Smooth muscle cell (in vitro differentiated cells): ENCODE measurements at regions not wholly inside any gene's neighbourhood (a gene's known extent, or its start where the extent isn't known, plus 50 kb on each side); places are given as distances from the start of the nearest gene placed in this dataset.

Source experiments
- DNase-seq: peaks from one replicate; lab custom pipeline; 2025; ENCODE audit not compliant: unreplicated experiment; lab: John Stamatoyannopoulos, UW
- H2AFZ ChIP-seq: fragments of 200-600 bp; sonication (generic); 2 replicates; pipeline ENCODE4 v1.6.0; 2016; ENCODE audit warnings: antibody characterized with exemption, low read depth, mild to moderate bottlenecking
- H3F3A ChIP-seq: fragments of 200-600 bp; sonication (generic); 2 replicates; pipeline ENCODE4 v1.6.0; 2017; ENCODE audit warnings: antibody characterized with exemption, low read depth
- H3K27ac ChIP-seq: fragments of 200-600 bp; sonication (generic); 2 replicates; pipeline ENCODE4 v1.5.1; 2016; ENCODE audit warnings: low read depth, mild to moderate bottlenecking
- H3K27me3 ChIP-seq: fragments of 200-600 bp; sonication (generic); 2 replicates; pipeline ENCODE4 v1.6.1; 2016; ENCODE audit warnings: low read depth, mild to moderate bottlenecking
- H3K36me3 ChIP-seq: fragments of 200-600 bp; sonication (generic); 2 replicates; pipeline ENCODE4 v1.5.1; 2016; ENCODE audit warnings: low read depth
- H3K4me1 ChIP-seq: fragments of 200-600 bp; sonication (generic); 2 replicates; pipeline ENCODE4 v1.5.1; 2016; ENCODE audit warnings: low read depth
- H3K4me2 ChIP-seq: fragments of 200-600 bp; sonication (generic); 2 replicates; pipeline ENCODE4 v1.6.0; 2016; ENCODE audit warnings: mild to moderate bottlenecking
- H3K4me3 ChIP-seq: fragments of 200-600 bp; sonication (generic); 2 replicates; pipeline ENCODE4 v1.5.1; 2016; ENCODE audit warnings: mild to moderate bottlenecking
- H3K79me2 ChIP-seq: fragments of 200-600 bp; sonication (generic); 2 replicates; pipeline ENCODE4 v1.6.0; 2016; ENCODE audit warnings: low read depth, mild to moderate bottlenecking
- H3K9ac ChIP-seq: fragments of 200-600 bp; sonication (generic); 2 replicates; pipeline ENCODE4 v1.6.0; 2016; ENCODE audit warnings: low read depth
- H3K9me3 ChIP-seq: fragments of 200-600 bp; sonication (generic); replicated peaks from 2 replicates; pipeline ENCODE4 v1.5.1; 2016; ENCODE audit warnings: low read depth
- H4K20me1 ChIP-seq: fragments of 200-600 bp; sonication (generic); 2 replicates; pipeline ENCODE4 v1.6.0; 2016; ENCODE audit warnings: low read depth
- CTCF ChIP-seq: fragments of 200-600 bp; sonication (generic); IDR thresholded peaks from 2 replicates; pipeline ENCODE4 v1.5.1; 2017; ENCODE audit warnings: borderline replicate concordance, mild to moderate bottlenecking, antibody characterized with exemption; ENCODE audit not compliant: insufficient read depth, poor library complexity, severe bottlenecking
- WGBS: methylation state at CpG from one replicate; pipeline ENCODE4 v1.1.7; 2016; ENCODE audit warnings: low lambda C conversion rate; 5-methylcytosine and 5-hydroxymethylcytosine counted together

- no peaks in the 10 kb centered on the region for H3K79me2 ChIP-seq
- no peak for TF ChIP-seq CTCF
- H3K36me3 ChIP-seq = no peaks in the 10 kb centered on the region
- H3K9ac ChIP-seq = no peak overlapping the region
- peak overlapping the region; percentile 57 for H3K27ac ChIP-seq
- DNase-seq = no peak
- H2AFZ ChIP-seq = no peak overlapping the region
- H3K27me3 ChIP-seq = peaks cover 8% of the 10 kb centered on the region
- H3K4me1 ChIP-seq = peaks cover 13% of the 10 kb centered on the region
- no peaks in the 10 kb centered on the region for H4K20me1 ChIP-seq
- H3K4me3 ChIP-seq = no peak overlapping the region
- H3K4me2 ChIP-seq = peak overlapping the region; percentile 65
- 23% methylated on average over 3 of the region's 3 CpGs for WGBS
- no peaks in the 10 kb centered on the region for H3K9me3 ChIP-seq
- peaks cover 6% of the 10 kb centered on the region for H3F3A ChIP-seq
These were observed 120.1 kb downstream of the ASCL4 start for GRCh38 chr12:107894589-107894988.

GRCh38 chr12:107895966-107896365 lies 121.5 kb downstream of the ASCL4 start:
- peaks cover 6% of the 10 kb centered on the region for H3F3A ChIP-seq
- peaks cover under 1% of the 10 kb centered on the region for H3K27me3 ChIP-seq
- H3K4me2 ChIP-seq = no peak overlapping the region
- no peak overlapping the region for H3K27ac ChIP-seq
- H3K36me3 ChIP-seq = no peaks in the 10 kb centered on the region
- no peak overlapping the region for H2AFZ ChIP-seq
- H3K4me1 ChIP-seq = peaks cover 13% of the 10 kb centered on the region
- no peak overlapping the region for H3K9ac ChIP-seq
- H3K9me3 ChIP-seq = no peaks in the 10 kb centered on the region
- no peak for TF ChIP-seq CTCF
- H3K4me3 ChIP-seq = no peak overlapping the region
- H3K79me2 ChIP-seq = no peaks in the 10 kb centered on the region
- H4K20me1 ChIP-seq = no peaks in the 10 kb centered on the region
- DNase-seq = no peak

- H3K9me3 ChIP-seq = no peaks in the 10 kb centered on the region
- H3K4me2 ChIP-seq = no peak overlapping the region
- peaks cover 12% of the 10 kb centered on the region for H3K27me3 ChIP-seq
- peaks cover 6% of the 10 kb centered on the region for H3F3A ChIP-seq
- no peaks in the 10 kb centered on the region for H3K79me2 ChIP-seq
- no peak for TF ChIP-seq CTCF
- no peak overlapping the region for H3K9ac ChIP-seq
- H2AFZ ChIP-seq = no peak overlapping the region
- no peak for DNase-seq
- H3K27ac ChIP-seq = no peak overlapping the region
- peaks cover 6% of the 10 kb centered on the region for H3K4me1 ChIP-seq
- no peak overlapping the region for H3K4me3 ChIP-seq
- H3K36me3 ChIP-seq = no peaks in the 10 kb centered on the region
- H4K20me1 ChIP-seq = no peaks in the 10 kb centered on the region
- 65% methylated on average over 2 of the region's 2 CpGs for WGBS
These were observed 126.1 kb downstream of the ASCL4 start for GRCh38 chr12:107900588-107900987.

- Histone ChIP-seq H3K4me3 (peak overlapping the region; percentile 47), H3K27me3 (peaks cover 42% of the 10 kb centered on the region), H3K9me3 (no peaks in the 10 kb centered on the region), H3K79me2 (no peaks in the 10 kb centered on the region), H3K36me3 (no peaks in the 10 kb centered on the region), H3F3A (peaks cover 6% of the 10 kb centered on the region), H3K4me1 (peaks cover 6% of the 10 kb centered on the region), H3K4me2 (peak overlapping the region; percentile 88), H3K27ac (no peak overlapping the region), H3K9ac (no peak overlapping the region), H2AFZ (peak overlapping the region; percentile 80), H4K20me1 (no peaks in the 10 kb centered on the region)
- WGBS = 6% methylated on average over 28 of the region's 46 CpGs
- peak; percentile 9 for DNase-seq
- no peak for TF ChIP-seq CTCF
These were observed 129.0 kb downstream of the ASCL4 start for GRCh38 chr12:107903341-107904061.
